ENCODE measurements at regions not wholly inside any gene's neighbourhood (a gene's known extent, or its start where the extent isn't known, plus 50 kb on each side); places are given as distances from the start of the nearest gene placed in this dataset. TPM values are rescaled to one million over a fixed set of nuclear protein-coding genes. Genes with fewer than 3 reads are reported as not detected.

DNA sequence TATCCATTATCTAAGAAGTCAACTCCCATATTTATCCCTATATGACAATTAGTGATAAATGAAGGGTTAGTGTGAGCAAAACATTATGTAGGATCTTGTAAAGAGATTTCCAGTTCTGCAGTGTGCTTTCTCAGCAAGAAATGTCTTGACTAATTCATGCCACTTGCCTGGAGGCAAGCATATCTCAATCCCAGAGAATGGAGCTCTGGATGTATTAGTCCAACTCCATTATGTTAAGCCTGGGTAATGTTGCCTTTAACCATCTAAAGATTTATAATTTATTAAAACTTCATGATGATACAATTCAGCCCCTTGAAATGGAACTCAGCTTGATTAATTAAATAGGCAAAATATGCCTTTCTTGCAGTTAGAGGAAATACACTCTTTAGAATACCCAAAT, 1079.9 kb upstream of the LRRTM3 start:
- no peak for DNase-seq (ENCODE audit: low spot score)

DNA sequence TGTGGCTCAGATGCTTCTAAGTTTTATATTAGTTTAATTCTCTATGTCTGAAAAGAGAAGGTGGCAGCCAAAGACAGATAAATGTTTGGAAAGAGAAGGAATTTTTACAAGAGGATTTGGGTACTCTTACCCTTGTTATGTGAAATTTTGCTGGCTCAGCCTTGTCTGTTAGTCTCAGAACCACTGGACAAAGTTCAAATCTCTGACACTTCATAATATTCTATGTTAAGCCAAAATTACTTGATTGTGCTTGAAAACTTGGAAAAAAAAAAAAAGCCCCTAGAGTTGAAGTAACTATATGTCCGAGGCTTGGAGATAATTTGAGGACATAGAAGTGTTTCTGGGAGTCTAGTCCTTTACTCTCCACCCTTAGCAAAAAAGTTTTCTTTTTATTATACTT, 1079.3 kb upstream of the LRRTM3 start:
- no peak for DNase-seq (ENCODE audit: low spot score)

DNA sequence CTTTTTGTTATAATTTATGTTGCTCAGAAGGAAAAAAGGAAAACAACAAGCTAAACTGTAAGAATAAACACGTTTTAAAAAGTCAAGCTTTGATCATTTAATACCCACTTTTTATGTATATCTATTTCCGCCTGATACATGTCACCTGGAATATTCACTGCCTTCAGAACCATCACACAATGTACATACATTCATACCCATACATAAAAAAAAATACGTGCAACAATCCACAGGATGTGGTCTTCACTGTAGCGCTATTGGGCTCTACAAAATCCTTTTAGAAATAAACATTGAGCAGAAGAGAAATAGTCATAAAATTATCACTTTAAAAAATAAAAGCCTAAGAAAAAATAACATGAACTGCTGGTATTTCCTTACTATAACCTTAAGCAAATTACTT, 1078.9 kb upstream of the LRRTM3 start:
- DNase-seq (ENCODE audit: low spot score), result no peak

DNA sequence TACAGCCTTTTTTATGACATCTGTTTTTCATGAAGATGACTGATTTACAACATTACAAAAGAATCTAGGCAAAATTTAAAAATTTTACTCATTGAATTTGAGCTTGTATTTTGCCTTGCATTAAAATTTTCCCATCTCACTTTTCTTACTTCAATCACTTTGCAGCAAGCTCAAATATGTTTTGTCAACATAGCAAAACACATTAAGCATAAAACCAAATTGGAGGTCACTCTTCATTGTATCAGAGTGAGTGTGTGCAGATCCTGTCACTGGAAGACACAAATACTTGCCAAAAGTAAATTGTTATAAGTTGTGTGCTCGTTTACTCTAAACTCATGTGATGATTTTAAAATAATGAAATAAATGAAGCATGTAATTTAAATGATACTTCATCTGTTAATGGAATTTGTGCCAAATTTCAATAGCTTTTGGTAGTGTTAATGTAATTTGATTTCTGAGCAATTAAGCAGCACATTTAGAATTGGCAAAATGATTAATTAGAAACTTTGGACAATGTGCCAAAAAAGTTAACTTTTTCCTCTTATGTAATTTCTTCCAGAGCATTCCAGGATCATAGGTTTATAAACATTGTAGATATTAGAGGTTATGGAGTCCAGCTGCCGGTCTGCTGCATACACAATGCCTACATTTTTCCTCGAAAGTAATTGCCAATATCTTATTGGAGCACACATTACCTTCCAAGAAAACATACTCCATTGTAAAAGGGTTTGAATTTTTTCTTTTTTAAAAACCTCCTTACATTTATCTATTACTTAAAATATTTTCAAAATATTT, 1078.2 kb upstream of the LRRTM3 start:
- no peak for DNase-seq (ENCODE audit: low spot score)

DNA sequence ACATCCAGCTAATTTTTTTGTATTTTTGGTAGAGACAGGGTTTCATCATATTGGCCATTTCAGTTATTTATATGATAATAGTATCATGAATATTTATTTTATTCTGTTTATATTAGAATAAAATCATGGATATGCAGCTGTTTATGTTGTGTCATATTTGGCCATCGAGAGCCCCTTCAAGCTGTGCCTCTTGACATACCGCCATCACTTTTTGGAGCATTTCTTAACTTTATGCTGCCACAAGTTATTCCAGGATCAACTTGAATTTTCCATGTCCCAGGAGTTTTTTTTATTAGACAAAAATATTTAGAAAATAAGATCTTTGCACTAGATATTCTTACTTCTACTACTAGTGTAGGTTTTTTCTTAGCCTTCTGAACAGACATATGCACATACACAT, 1067.0 kb upstream of the LRRTM3 start:
- no peak for DNase-seq (ENCODE audit: low spot score)

DNA sequence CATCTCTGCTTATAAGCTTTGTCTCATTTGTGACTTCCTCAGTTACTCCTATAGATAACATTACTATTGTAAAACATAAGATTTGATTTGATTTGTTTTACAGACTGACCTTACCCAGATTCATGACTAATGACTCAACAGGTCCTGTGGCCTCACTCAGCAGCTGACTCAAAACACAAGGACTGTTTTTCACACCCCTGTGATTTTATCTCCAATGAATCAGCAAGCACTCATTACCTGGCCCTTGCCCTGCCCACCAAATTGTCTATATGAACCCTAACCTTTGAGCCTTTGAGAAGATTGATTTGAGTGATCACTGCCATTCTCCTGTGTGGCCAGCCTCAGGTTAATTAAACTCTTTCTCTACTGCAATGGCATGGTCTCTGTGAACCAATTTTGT, 1064.6 kb upstream of the LRRTM3 start:
- DNase-seq (ENCODE audit: low spot score), result peak; percentile 46

Small RNAs in the stretch of these regions (small RNA-seq; reads per million reads assigned to genes)
- not detected for gene CYP2C61P
